Endothelial cell of umbilical vein (primary cell): ENCODE measurements at regions not wholly inside any gene's neighbourhood (a gene's known extent, or its start where the extent isn't known, plus 50 kb on each side); places are given as distances from the start of the nearest gene placed in this dataset.

Experiments
- BruUV-seq: library from RNA; stranded (reverse); fragments of 400-500 nt; replicated peaks from 2 replicates; lab custom pipeline; 2021; lab: Mats Ljungman, UMichigan
- CTCF ChIA-PET: fragments of 300-600, 350-600 bp; sonication (Branson Sonifier 250); formaldehyde crosslinking; loops from one replicate; lab custom pipeline; 2021; ENCODE audit warnings: antibody characterized with exemption, inconsistent platforms; lab: Charles Lee
- POLR2A ChIA-PET: fragments of 300-600, 350-600 bp; sonication (Branson Sonifier 250); formaldehyde crosslinking; loops from one replicate; lab custom pipeline; 2021; ENCODE audit warnings: antibody characterized with exemption, inconsistent platforms; lab: Charles Lee
- DNase-seq: peaks from one replicate; pipeline ENCODE4 v3.0.0-alpha.2; 2011; ENCODE audit warnings: low read depth, low spot score
- FAIRE-seq: peaks from 2 replicates; lab custom pipeline; 2011; peaks lifted over from hg19 to GRCh38; lab: Jason Lieb, UNC
- H2AFZ ChIP-seq: 2 replicates; pipeline ENCODE4 v1.6.0; 2012; ENCODE audit warnings: low read depth, low read length, control low read depth, inconsistent platforms
- H3K27ac ChIP-seq: 2 replicates; pipeline ENCODE4 v1.5.1; 2011; ENCODE audit warnings: low read depth, mild to moderate bottlenecking, control low read depth, low read length, moderate library complexity; ENCODE audit not compliant: insufficient read depth
- H3K27me3 ChIP-seq, 2 experiments: 2 replicates each; pipeline versions ENCODE4 v1.6.0 to v1.6.1; 2011; ENCODE audit warnings: low read length in 2 of 2, mixed read lengths in 1 of 2; ENCODE audit not compliant: control insufficient read depth in 2 of 2, insufficient read depth in 2 of 2
- H3K36me3 ChIP-seq, 2 experiments: 2 replicates in 1 of 2; 3 replicates in 1 of 2; pipeline ENCODE4 v1.5.1; 2011; ENCODE audit warnings: low read length in 2 of 2, mild to moderate bottlenecking in 1 of 2, moderate library complexity in 1 of 2; ENCODE audit not compliant: control insufficient read depth in 2 of 2, insufficient read depth in 2 of 2; ENCODE audit errors: extremely low read depth in 1 of 2
- H3K4me1 ChIP-seq: 3 replicates; pipeline ENCODE4 v1.5.1; 2011; ENCODE audit warnings: mild to moderate bottlenecking, low read length; ENCODE audit not compliant: control insufficient read depth, insufficient read depth; ENCODE audit errors: extremely low read depth
- H3K4me2 ChIP-seq: 2 replicates; pipeline ENCODE4 v1.6.1; 2011; ENCODE audit warnings: low read length, control low read depth, mixed read lengths; ENCODE audit not compliant: insufficient read depth
- H3K4me3 ChIP-seq, 3 experiments: fragments of 200-600 bp in 1 of 3; sonication (generic), shearing (Covaris generic) in 1 of 3; replicated peaks in 1 of 3; 2 replicates each; pipeline ENCODE4 v1.5.1; 2011 to 2016; ENCODE audit warnings: control low read depth in 3 of 3, low read length in 3 of 3, mild to moderate bottlenecking in 2 of 3, inconsistent platforms in 1 of 3, low read depth in 1 of 3, moderate library complexity in 1 of 3; ENCODE audit not compliant: insufficient read depth in 1 of 3
- H3K79me2 ChIP-seq: 2 replicates; pipeline ENCODE4 v1.6.0; 2012; ENCODE audit warnings: low read length, inconsistent platforms; ENCODE audit not compliant: control insufficient read depth, insufficient read depth
- H3K9ac ChIP-seq: replicated peaks from 2 replicates; pipeline ENCODE3; 2011; ENCODE audit warnings: low read length, control low read depth; ENCODE audit not compliant: insufficient read depth; ENCODE audit errors: extremely low read depth
- H3K9me1 ChIP-seq: replicated peaks from 3 replicates; pipeline ENCODE4 v1.6.0; 2011; ENCODE audit warnings: mild to moderate bottlenecking, low read length; ENCODE audit not compliant: control insufficient read depth, insufficient read depth; ENCODE audit errors: extremely low read depth
- H3K9me3 ChIP-seq: replicated peaks from 2 replicates; pipeline ENCODE4 v1.5.1; 2012; ENCODE audit warnings: low read length, inconsistent platforms; ENCODE audit not compliant: control insufficient read depth, insufficient read depth
- H4K20me1 ChIP-seq: replicated peaks from 2 replicates; pipeline ENCODE3; 2011; ENCODE audit warnings: mild to moderate bottlenecking, low read length; ENCODE audit not compliant: control insufficient read depth, insufficient read depth; ENCODE audit errors: extremely low read depth
- CTCF ChIP-seq, 2 donors: IDR thresholded peaks; 1 replicate in 1 of 2; 2 replicates in 1 of 2; pipeline ENCODE4 v1.5.1; 2011; ENCODE audit warnings: low read length in 2 of 2, mild to moderate bottlenecking in 2 of 2, moderate library complexity in 2 of 2, control low read depth in 1 of 2, inconsistent platforms in 1 of 2, low read depth in 1 of 2; ENCODE audit not compliant: insufficient read depth in 1 of 2; ENCODE audit errors: extremely low read depth in 1 of 2
- EZH2 ChIP-seq: IDR thresholded peaks from 2 replicates; pipeline ENCODE4 v1.6.1; 2012; ENCODE audit warnings: borderline replicate concordance, low read depth, mild to moderate bottlenecking, moderate library complexity, low read length, inconsistent platforms; ENCODE audit not compliant: severe bottlenecking
- FOS ChIP-seq: IDR thresholded peaks from 2 replicates; pipeline ENCODE4 v1.6.1; 2011; ENCODE audit warnings: mild to moderate bottlenecking, low read length, moderate library complexity, borderline replicate concordance; ENCODE audit not compliant: insufficient read depth
- GATA2 ChIP-seq: IDR thresholded peaks from 2 replicates; pipeline ENCODE4 v1.7.0; 2011; ENCODE audit warnings: low read depth, mild to moderate bottlenecking, moderate library complexity, mixed read lengths, low read length; ENCODE audit not compliant: insufficient read length, insufficient read depth
- JUN ChIP-seq: IDR thresholded peaks from 2 replicates; pipeline ENCODE4 v1.6.1; 2011; ENCODE audit warnings: borderline replicate concordance, low read depth; ENCODE audit not compliant: insufficient read length, insufficient read depth
- MAX ChIP-seq: IDR thresholded peaks from 2 replicates; pipeline ENCODE4 v1.6.1; 2011; ENCODE audit not compliant: insufficient read depth, insufficient read length
- MYC ChIP-seq: IDR thresholded peaks from one replicate; pipeline ENCODE4 v1.6.1; 2011; ENCODE audit warnings: mild to moderate bottlenecking, low read depth, low read length
- POLR2AphosphoS5 ChIP-seq: IDR thresholded peaks from 2 replicates; pipeline ENCODE4 v1.6.1; 2012; ENCODE audit warnings: low read depth, mild to moderate bottlenecking, control low read depth, low read length, moderate library complexity; ENCODE audit not compliant: insufficient read depth
- dilution Hi-C: fragments of 300-500 bp; cut with MboI; formaldehyde crosslinking; loops from one replicate; pipeline ENCODE4 v1.15.0; 2019; ENCODE audit warnings: low sequenced_read_pairs; ENCODE audit not compliant: extremely low pct_ligation_motif_present
- intact Hi-C: fragments of 100-400 bp; cut with micrococcal nuclease; formaldehyde crosslinking; loops from one replicate; pipeline ENCODE4 v1.10.0; 2022

GRCh38 chr3:159625594-159625993, 363.0 kb upstream of the IL12A start:
- Histone ChIP-seq H3K36me3 (no peaks in the 10 kb centered on the region), H3K4me2 (no peak overlapping the region), H3K4me3 (no peak overlapping the region), H3K27me3 (no peaks in the 10 kb centered on the region), H2AFZ (no peak overlapping the region), H3K79me2 (no peaks in the 10 kb centered on the region), H3K9me1 (no peaks in the 10 kb centered on the region), H3K9ac (no peak overlapping the region), H4K20me1 (no peaks in the 10 kb centered on the region), H3K4me1 (peaks cover 7% of the 10 kb centered on the region), H3K27ac (no peak overlapping the region), H3K9me3 (no peaks in the 10 kb centered on the region)
- intact Hi-C loops, result no loop called here
- no peak for TF ChIP-seq GATA2
- TF ChIP-seq MYC, result no peak
- DNase-seq (no peak), FAIRE-seq (no peak)
- ChIA-PET POLR2A (no interaction called here), CTCF (interaction anchor here (0.8 to 2.3 kb wide), 4 partner anchors 10 to 180 kb away, joined by 3 to 9 read pairs (median 4); no protein-coding TSS in a partner anchor)
- dilution Hi-C loops, result no loop called here
- no TSS peak for BruUV-seq

- no peak overlapping the region for H3K9ac ChIP-seq
- no peak overlapping the region for H3K4me3 ChIP-seq
- no peak overlapping the region for H2AFZ ChIP-seq
- H3K9me3 ChIP-seq, result no peaks in the 10 kb centered on the region
- no peak overlapping the region for H3K4me2 ChIP-seq
- POLR2A ChIA-PET, result no interaction called here
- intact Hi-C loops, result no loop called here
- H3K27ac ChIP-seq, result no peak overlapping the region
- CTCF ChIA-PET, result interaction anchor here (2.3 kb wide), 1 partner anchor 179 kb away, joined by 9 read pairs; no protein-coding TSS in a partner anchor
- no peaks in the 10 kb centered on the region for H3K9me1 ChIP-seq
- no peaks in the 10 kb centered on the region for H3K4me1 ChIP-seq
- dilution Hi-C loops, result no loop called here
- H3K36me3 ChIP-seq, result no peaks in the 10 kb centered on the region
- H4K20me1 ChIP-seq, result no peaks in the 10 kb centered on the region
- H3K27me3 ChIP-seq, result no peaks in the 10 kb centered on the region
- no peak for TF ChIP-seq JUN
- TF ChIP-seq CTCF (IDR thresholded peaks at IDR 0.05; ENCODE audit: extremely low read depth in 1 of 2, insufficient read depth in 1 of 2, low read depth in 1 of 2, low read length in 2 of 2), result no peak
- no peak for TF ChIP-seq FOS
- TF ChIP-seq EZH2, result no peak
- no peak for TF ChIP-seq POLR2AphosphoS5
- no peak for TF ChIP-seq GATA2
- no peak for TF ChIP-seq MAX
- TF ChIP-seq MYC, result no peak
- DNase-seq, result no peak
- no peak for FAIRE-seq
- H3K79me2 ChIP-seq, result no peaks in the 10 kb centered on the region
- no TSS peak for BruUV-seq
Measured at GRCh38 chr3:159626598-159626997, 362.0 kb upstream of the IL12A start.
